GM12878 (cell line): ENCODE measurements at regions not wholly inside any gene's neighbourhood (a gene's known extent, or its start where the extent isn't known, plus 50 kb on each side); places are given as distances from the start of the nearest gene placed in this dataset.

ENCODE experiments used
- ATAC-seq: fragments of 200-7000 bp; cut with Tn5 transposase; 3 replicates; pipeline ENCODE4 v1.9.1; 2020; ENCODE audit warnings: mild to moderate bottlenecking, moderate library complexity
- BruUV-seq: library from RNA; stranded (reverse); fragments of 400-500 nt; replicated peaks from 2 replicates; lab custom pipeline; 2021; lab: Mats Ljungman, UMichigan
- CTCF ChIA-PET: fragments of 300-600 bp; sonication (Branson Sonifier 250); formaldehyde crosslinking; extraction: SDS; loops from one replicate; lab custom pipeline; 2021; ENCODE audit warnings: inconsistent platforms; lab: Yijun Ruan, JAX
- POLR2A ChIA-PET: fragments of 350-600 bp; formaldehyde crosslinking; extraction: SDS; loops from one replicate; lab custom pipeline; 2021; ENCODE audit warnings: inconsistent platforms; lab: Charles Lee
- RAD21 ChIA-PET: fragments of 300-600 bp; sonication (Branson Sonifier 250); formaldehyde crosslinking; loops from one replicate; lab custom pipeline; 2023; ENCODE audit warnings: antibody characterized with exemption; ENCODE audit not compliant: unreplicated experiment; lab: Charles Lee
- SMC1A ChIA-PET: fragments of 300-600 bp; sonication (Branson Sonifier 250); formaldehyde crosslinking; loops from one replicate; lab custom pipeline; 2023; ENCODE audit not compliant: unreplicated experiment, uncharacterized antibody; lab: Charles Lee
- DNase-seq: peaks from one replicate; pipeline ENCODE4 v3.0.0-alpha.2; 2011; ENCODE audit warnings: low read depth, low spot score
- FAIRE-seq: peaks from 3 replicates; lab custom pipeline; 2011; peaks lifted over from hg19 to GRCh38; lab: Jason Lieb, UNC
- H2AFZ ChIP-seq: 2 replicates; pipeline ENCODE4 v1.6.0; 2011; ENCODE audit warnings: low read depth, low read length, control low read depth; ENCODE audit not compliant: control insufficient read depth
- H3K27ac ChIP-seq: 2 replicates; pipeline ENCODE4 v1.5.1; 2011; ENCODE audit warnings: control low read depth; ENCODE audit not compliant: control insufficient read depth, insufficient read depth
- H3K27me3 ChIP-seq, 2 experiments: replicated peaks in 1 of 2; 2 replicates each; pipeline versions ENCODE4 v1.6.0 to v1.6.1; 2011; ENCODE audit warnings: low read length in 1 of 2; ENCODE audit not compliant: control insufficient read depth in 2 of 2, insufficient read depth in 2 of 2
- H3K36me3 ChIP-seq, 2 experiments: 2 replicates each; pipeline ENCODE4 v1.5.1; 2011; ENCODE audit warnings: low read length in 1 of 2; ENCODE audit not compliant: control insufficient read depth in 2 of 2, insufficient read depth in 2 of 2
- H3K4me1 ChIP-seq: 2 replicates; pipeline ENCODE4 v1.6.1; 2011; ENCODE audit warnings: mild to moderate bottlenecking, low read length, moderate library complexity, mixed read lengths; ENCODE audit not compliant: control insufficient read depth, insufficient read depth
- H3K4me2 ChIP-seq: 2 replicates; pipeline ENCODE4 v1.6.0; 2011; ENCODE audit warnings: control low read depth; ENCODE audit not compliant: control insufficient read depth, insufficient read depth
- H3K4me3 ChIP-seq: fragments of 200-600 bp; sonication (generic); 2 replicates; pipeline ENCODE4 v1.5.1; 2016
- H3K79me2 ChIP-seq: 2 replicates; pipeline ENCODE4 v1.6.0; 2011; ENCODE audit warnings: low read length; ENCODE audit not compliant: control insufficient read depth, insufficient read depth
- H3K9ac ChIP-seq: 2 replicates; pipeline ENCODE4 v1.8.0; 2011; ENCODE audit warnings: low read length, control low read depth, mixed read lengths; ENCODE audit not compliant: control insufficient read depth, insufficient read depth
- H3K9me3 ChIP-seq: replicated peaks from 3 replicates; pipeline ENCODE4 v1.5.1; 2011; ENCODE audit warnings: mild to moderate bottlenecking, low read length; ENCODE audit not compliant: control insufficient read depth, insufficient read depth
- H4K20me1 ChIP-seq: 2 replicates; pipeline ENCODE4 v1.6.0; 2011; ENCODE audit not compliant: control insufficient read depth, insufficient read depth
- ASH2L ChIP-seq: fragments of 300-600, 200-600 bp; sonication (generic); IDR thresholded peaks from 2 replicates; pipeline ENCODE4 v1.6.1; 2017; ENCODE audit warnings: low read depth, mild to moderate bottlenecking, borderline replicate concordance
- ATF7 ChIP-seq: fragments of 450-650 bp; IDR thresholded peaks from 2 replicates; pipeline ENCODE4 v1.6.1; 2016; ENCODE audit warnings: low read depth, mild to moderate bottlenecking
- EGR1 ChIP-seq, 2 experiments: IDR thresholded peaks; 1 replicate in 1 of 2; 2 replicates in 1 of 2; pipeline ENCODE4 v1.6.1; 2011 to 2012; ENCODE audit warnings: low read depth in 2 of 2, low read length in 2 of 2, borderline replicate concordance in 1 of 2, mild to moderate bottlenecking in 1 of 2, moderate library complexity in 1 of 2
- SREBF2 ChIP-seq: IDR thresholded peaks from 2 replicates; pipeline ENCODE4 v1.6.1; 2012; ENCODE audit warnings: mild to moderate bottlenecking, low read length
- TCF7 ChIP-seq: IDR thresholded peaks from 2 replicates; pipeline ENCODE4 v1.6.1; 2014; ENCODE audit warnings: antibody characterized with exemption, borderline replicate concordance
- WGBS: methylation state at CpG from one replicate; pipeline ENCODE4 v1.1.6; 2016; ENCODE audit warnings: low lambda C conversion rate; ENCODE audit not compliant: insufficient replicate concordance, insufficient coverage; ENCODE audit errors: missing lambda C conversion rate; 5-methylcytosine and 5-hydroxymethylcytosine counted together
- in situ Hi-C: fragments of 300-500 bp; cut with MboI; formaldehyde crosslinking; loops from 9 replicates; pipeline ENCODE4 v1.14.3; 2018; ENCODE audit warnings: mixed read lengths
- intact Hi-C: fragments of 100-400 bp; cut with micrococcal nuclease; formaldehyde crosslinking; loops from one replicate; pipeline ENCODE4 v1.14.2; 2022; ENCODE audit not compliant: unreplicated experiment
- TF ChIP-seq, protein P1 (sequence below): fragments of 450-650 bp; IDR thresholded peaks from 2 replicates; pipeline ENCODE4 v1.6.1; 2017; ENCODE audit warnings: mild to moderate bottlenecking, moderate library complexity

DNA sequence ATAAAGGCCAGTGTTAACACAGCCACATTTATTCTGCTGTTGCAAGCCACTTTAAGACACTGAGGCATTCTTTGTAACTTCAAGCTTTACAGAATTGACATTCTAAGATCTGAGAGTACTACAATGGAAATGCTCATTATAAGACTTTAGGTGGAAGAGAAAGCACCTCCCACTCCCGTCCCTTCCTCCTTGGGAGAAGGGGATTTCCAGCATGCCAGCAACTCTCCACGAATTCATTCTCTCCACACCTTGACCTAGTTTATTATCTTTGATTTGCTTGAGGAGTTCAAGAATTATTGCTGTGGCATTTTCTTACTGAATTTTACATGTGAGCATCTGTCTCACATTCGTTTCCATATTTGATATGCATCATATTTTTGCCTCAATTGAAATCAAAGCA lies 644.4 kb upstream of the MIS18BP1 start:
- DNase-seq (no peak), ATAC-seq (no peak), FAIRE-seq (no peak)
- BruUV-seq = no TSS peak
- in situ Hi-C loops (no loop called here), intact Hi-C loops (no loop called here)
- Histone ChIP-seq H2AFZ (no peak overlapping the region), H4K20me1 (no peaks in the 10 kb centered on the region), H3K79me2 (no peaks in the 10 kb centered on the region), H3K9ac (no peak overlapping the region), H3K9me3 (no peaks in the 10 kb centered on the region), H3K4me2 (no peak overlapping the region), H3K4me3 (no peak overlapping the region), H3K27ac (no peak overlapping the region), H3K4me1 (no peaks in the 10 kb centered on the region), H3K36me3 (no peaks in the 10 kb centered on the region), H3K27me3 (no peaks in the 10 kb centered on the region)
- ChIA-PET RAD21 (no interaction called here), POLR2A (interaction anchor here (0.8 to 0.9 kb wide), 2 partner anchors 18 to 33 kb away, joined by 3 to 6 read pairs; no protein-coding TSS in a partner anchor), CTCF (no interaction called here), SMC1A (interaction anchor here (1.0 to 3.2 kb wide), 5 partner anchors 10 to 58 kb away, joined by 3 to 20 read pairs (median 5); no protein-coding TSS in a partner anchor)
- 0% methylated on average over 3 of the region's 3 CpGs for WGBS
- TF ChIP-seq, protein P1, sequence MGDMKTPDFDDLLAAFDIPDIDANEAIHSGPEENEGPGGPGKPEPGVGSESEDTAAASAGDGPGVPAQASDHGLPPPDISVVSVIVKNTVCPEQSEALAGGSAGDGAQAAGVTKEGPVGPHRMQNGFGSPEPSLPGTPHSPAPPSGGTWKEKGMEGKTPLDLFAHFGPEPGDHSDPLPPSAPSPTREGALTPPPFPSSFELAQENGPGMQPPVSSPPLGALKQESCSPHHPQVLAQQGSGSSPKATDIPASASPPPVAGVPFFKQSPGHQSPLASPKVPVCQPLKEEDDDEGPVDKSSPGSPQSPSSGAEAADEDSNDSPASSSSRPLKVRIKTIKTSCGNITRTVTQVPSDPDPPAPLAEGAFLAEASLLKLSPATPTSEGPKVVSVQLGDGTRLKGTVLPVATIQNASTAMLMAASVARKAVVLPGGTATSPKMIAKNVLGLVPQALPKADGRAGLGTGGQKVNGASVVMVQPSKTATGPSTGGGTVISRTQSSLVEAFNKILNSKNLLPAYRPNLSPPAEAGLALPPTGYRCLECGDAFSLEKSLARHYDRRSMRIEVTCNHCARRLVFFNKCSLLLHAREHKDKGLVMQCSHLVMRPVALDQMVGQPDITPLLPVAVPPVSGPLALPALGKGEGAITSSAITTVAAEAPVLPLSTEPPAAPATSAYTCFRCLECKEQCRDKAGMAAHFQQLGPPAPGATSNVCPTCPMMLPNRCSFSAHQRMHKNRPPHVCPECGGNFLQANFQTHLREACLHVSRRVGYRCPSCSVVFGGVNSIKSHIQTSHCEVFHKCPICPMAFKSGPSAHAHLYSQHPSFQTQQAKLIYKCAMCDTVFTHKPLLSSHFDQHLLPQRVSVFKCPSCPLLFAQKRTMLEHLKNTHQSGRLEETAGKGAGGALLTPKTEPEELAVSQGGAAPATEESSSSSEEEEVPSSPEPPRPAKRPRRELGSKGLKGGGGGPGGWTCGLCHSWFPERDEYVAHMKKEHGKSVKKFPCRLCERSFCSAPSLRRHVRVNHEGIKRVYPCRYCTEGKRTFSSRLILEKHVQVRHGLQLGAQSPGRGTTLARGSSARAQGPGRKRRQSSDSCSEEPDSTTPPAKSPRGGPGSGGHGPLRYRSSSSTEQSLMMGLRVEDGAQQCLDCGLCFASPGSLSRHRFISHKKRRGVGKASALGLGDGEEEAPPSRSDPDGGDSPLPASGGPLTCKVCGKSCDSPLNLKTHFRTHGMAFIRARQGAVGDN = no peak
- TF ChIP-seq ASH2L (no peak), TCF7 (no peak), EGR1 (IDR thresholded peaks at IDR 0.05; ENCODE audit: borderline replicate concordance in 1 of 2, low read depth in 2 of 2, low read length in 2 of 2) (no peak), SREBF2 (no peak), ATF7 (no peak)
